Thoracic aorta (tissue), 2 donors: ENCODE measurements at regions not wholly inside any gene's neighbourhood (a gene's known extent, or its start where the extent isn't known, plus 50 kb on each side); places are given as distances from the start of the nearest gene placed in this dataset.

Experiments used
- ATAC-seq: fragments of 150-250 bp; one replicate; pipeline ENCODE4 v1.8.0; 2017; ENCODE audit warnings: low read depth; ENCODE audit not compliant: insufficient number of reproducible peaks, low FRiP score
- DNase-seq: peaks from one replicate; pipeline ENCODE4 v3.0.0-alpha.2; 2020; ENCODE audit warnings: low spot score
- H3K27ac ChIP-seq, 2 donors: fragments of 200-600 bp; sonication (generic); 1 replicate in 1 of 2; 2 replicates in 1 of 2; pipeline ENCODE4 v1.5.1; 2016; ENCODE audit warnings: mild to moderate bottlenecking in 2 of 2, moderate library complexity in 2 of 2
- H3K27me3 ChIP-seq: fragments of 200-600 bp; sonication (generic); replicated peaks from 2 replicates; pipeline ENCODE4 v1.6.0; 2016; ENCODE audit warnings: mild to moderate bottlenecking; ENCODE audit not compliant: insufficient read depth
- H3K36me3 ChIP-seq: fragments of 200-600 bp; sonication (generic); one replicate; pipeline ENCODE4 v1.5.1; 2016
- H3K4me1 ChIP-seq, 2 donors: fragments of 200-600 bp; sonication (generic); 1 replicate in 1 of 2; 2 replicates in 1 of 2; pipeline versions ENCODE4 v1.5.1 to v1.6.0; 2016; ENCODE audit warnings: low read depth in 2 of 2, mild to moderate bottlenecking in 1 of 2; ENCODE audit not compliant: control insufficient read depth in 1 of 2
- H3K4me3 ChIP-seq: fragments of 200-600 bp; sonication (generic); 2 replicates; pipeline ENCODE4 v1.5.1; 2016; ENCODE audit warnings: mild to moderate bottlenecking
- H3K9me3 ChIP-seq: fragments of 200-600 bp; sonication (generic); 2 replicates; pipeline ENCODE4 v1.5.1; 2016
- TF ChIP-seq, protein P1 (sequence below): fragments of 200-600 bp; sonication (generic); IDR thresholded peaks from one replicate; pipeline ENCODE4 v1.5.1; 2019; ENCODE audit warnings: antibody characterized with exemption

DNA sequence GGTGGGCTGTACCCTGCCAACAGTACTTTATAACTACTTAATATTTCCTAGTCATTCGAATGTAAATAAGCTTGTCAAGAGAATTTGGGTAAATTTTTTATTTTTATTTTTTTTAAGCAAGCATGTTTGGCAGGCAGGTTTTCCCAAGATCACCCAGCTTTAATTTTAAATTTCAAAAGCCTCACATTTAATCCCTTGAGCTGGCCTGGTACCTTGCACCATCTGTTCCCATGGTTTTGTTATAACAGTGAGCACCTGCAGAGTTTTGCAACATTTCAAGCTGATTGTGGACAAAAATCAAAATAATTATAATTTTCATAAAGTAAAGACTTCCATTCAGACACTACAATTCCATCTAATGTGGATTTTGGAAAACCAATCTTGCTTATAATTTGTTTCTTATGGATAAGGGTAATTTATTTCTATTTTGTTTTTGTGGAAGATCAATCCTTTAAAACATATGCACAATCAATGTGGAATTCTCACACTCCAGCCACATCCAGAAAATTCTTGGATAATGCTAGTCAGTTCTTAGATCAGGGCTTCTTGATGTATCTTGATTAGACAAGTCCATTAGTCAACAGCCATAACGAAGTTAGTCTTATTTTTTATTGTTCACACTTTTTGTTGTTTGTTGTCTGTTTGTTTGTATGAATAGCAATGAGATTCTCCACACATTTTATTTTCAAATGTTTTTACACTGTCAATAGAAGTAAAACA, 689.3 kb downstream of the NR4A2 start:
- TF ChIP-seq, protein P1, sequence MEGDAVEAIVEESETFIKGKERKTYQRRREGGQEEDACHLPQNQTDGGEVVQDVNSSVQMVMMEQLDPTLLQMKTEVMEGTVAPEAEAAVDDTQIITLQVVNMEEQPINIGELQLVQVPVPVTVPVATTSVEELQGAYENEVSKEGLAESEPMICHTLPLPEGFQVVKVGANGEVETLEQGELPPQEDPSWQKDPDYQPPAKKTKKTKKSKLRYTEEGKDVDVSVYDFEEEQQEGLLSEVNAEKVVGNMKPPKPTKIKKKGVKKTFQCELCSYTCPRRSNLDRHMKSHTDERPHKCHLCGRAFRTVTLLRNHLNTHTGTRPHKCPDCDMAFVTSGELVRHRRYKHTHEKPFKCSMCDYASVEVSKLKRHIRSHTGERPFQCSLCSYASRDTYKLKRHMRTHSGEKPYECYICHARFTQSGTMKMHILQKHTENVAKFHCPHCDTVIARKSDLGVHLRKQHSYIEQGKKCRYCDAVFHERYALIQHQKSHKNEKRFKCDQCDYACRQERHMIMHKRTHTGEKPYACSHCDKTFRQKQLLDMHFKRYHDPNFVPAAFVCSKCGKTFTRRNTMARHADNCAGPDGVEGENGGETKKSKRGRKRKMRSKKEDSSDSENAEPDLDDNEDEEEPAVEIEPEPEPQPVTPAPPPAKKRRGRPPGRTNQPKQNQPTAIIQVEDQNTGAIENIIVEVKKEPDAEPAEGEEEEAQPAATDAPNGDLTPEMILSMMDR: no peak

DNA sequence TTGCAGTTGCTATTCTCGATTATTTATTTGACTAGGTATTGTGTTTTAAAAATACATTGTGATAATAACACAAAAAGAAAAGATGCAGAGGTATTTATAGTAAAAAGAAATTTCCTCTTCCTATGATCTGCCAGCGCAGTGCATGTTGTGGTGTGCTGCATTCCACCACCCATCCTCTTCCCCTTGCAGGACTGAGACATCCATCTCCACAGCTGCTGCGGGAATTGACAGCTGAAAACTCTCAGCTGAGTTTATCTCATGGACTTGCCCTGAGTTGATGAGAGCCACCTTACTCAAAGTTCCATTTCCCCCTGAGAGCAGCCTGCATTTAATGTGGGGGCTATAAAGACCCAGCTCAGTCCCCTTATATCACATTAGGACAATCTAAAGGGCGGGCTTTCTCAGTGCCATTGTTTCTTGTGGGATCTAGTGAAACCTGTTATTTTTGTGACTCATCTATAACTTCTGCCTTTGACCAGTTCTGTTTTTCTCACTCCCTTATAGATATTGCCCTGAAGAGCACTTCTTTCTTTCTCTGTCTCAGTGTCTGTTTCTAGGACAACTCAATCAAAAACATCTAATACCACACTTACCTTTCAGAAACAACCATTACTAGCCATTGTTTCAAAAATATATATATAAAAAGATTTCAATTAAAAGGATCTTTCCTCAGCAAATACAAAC, 698.5 kb downstream of the NR4A2 start:
- H3K27me3 ChIP-seq: no peaks in the 10 kb centered on the region
- TF ChIP-seq, protein P1: no peak
- H3K4me1 ChIP-seq: no peaks in the 10 kb centered on the region
- ATAC-seq (no peak), DNase-seq (no peak)
- no peaks in the 10 kb centered on the region for H3K9me3 ChIP-seq
- H3K27ac ChIP-seq: no peak overlapping the region
- H3K36me3 ChIP-seq: no peaks in the 10 kb centered on the region
- no peak overlapping the region for H3K4me3 ChIP-seq

More for the DNA sequence above, 689.3 kb downstream of the NR4A2 start:
- Histone ChIP-seq H3K4me1 (no peaks in the 10 kb centered on the region), H3K27ac (no peak overlapping the region), H3K36me3 (no peaks in the 10 kb centered on the region), H3K27me3 (no peaks in the 10 kb centered on the region), H3K9me3 (no peaks in the 10 kb centered on the region), H3K4me3 (no peak overlapping the region)
- ATAC-seq (no peak), DNase-seq (no peak)

DNA sequence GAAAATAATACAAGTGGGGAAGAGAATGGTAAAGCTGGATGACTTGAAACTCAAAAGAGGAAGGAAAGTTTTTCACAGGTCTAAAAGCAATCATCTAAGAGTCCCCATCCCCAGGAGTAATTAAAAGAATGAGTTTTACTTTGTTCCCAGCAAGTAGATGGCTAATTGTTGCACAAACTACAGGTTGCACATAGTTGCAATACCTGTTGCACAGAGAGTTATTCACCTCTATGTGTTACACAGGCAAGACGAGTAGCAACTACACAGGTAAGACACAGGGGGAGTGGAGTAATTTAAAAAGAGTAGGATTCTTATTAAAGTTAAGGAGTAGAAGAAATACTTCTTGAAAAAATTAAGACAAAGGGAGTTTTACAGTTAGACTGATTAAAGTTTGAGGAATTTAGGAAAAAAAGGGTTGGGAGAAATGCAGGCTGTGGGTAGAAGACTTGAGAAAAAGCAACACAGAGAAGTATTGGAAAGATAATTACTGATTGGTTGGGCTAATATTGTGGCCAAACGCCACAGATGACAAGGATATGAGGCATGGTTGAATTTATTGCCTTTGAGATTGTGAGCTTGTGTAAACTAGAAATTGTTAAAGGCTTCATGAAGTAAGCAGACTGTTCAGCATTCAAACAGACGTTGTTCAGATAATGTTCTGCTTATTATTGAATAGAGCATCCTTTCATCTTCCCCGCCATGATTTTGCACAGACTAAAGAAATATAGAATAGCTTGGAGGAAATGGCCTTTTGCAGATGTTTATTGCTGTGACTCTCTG, 699.3 kb downstream of the NR4A2 start:
- H3K4me3 ChIP-seq: no peak overlapping the region
- no peaks in the 10 kb centered on the region for H3K9me3 ChIP-seq
- no peak overlapping the region for H3K27ac ChIP-seq
- ATAC-seq (no peak), DNase-seq (no peak)
- no peaks in the 10 kb centered on the region for H3K4me1 ChIP-seq
- H3K27me3 ChIP-seq: no peaks in the 10 kb centered on the region
- TF ChIP-seq, protein P1: no peak
- H3K36me3 ChIP-seq: no peaks in the 10 kb centered on the region

DNA sequence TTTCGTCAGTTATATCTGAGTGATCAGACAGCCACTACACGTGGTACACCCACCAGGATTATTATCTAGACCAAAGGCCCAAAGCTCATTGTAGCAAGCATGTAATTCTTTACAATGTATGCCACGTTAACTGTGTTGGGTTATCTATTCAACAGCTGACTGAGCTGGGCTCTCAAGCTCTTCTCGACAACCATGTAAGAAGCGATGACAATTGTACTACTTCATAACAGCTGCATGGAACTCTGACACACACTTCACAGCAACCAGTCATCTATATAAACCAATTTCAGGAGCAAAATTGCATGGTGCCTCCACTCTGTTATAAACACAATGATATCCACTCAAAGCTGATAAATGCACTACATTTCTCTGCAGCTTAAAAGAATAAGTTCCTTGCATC, 701.8 kb downstream of the NR4A2 start:
- Histone ChIP-seq H3K27ac (no peak overlapping the region), H3K4me3 (no peak overlapping the region), H3K9me3 (no peaks in the 10 kb centered on the region), H3K36me3 (no peaks in the 10 kb centered on the region), H3K4me1 (no peaks in the 10 kb centered on the region), H3K27me3 (no peaks in the 10 kb centered on the region)
- no peak for DNase-seq
- TF ChIP-seq, protein P1: no peak
- ATAC-seq: no peak

DNA sequence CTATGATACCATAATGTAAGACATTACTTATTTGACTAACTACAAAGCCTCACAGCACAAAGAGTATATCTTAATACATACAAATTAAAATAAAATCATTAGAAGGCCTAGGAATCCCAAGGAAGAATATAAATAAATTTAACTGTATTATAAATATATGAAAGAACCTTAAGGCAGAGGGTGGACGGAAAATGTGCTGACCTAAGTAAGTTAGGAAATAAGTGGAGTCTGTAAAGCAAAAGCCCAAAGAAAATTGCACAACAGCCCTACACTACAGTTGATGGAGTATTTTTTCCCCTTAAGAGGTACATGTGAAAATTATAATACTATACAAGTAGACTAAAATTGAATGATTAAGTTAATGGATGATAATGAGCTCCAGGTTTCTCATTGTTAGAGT, 710.1 kb downstream of the NR4A2 start:
- TF ChIP-seq, protein P1: no peak
- no peaks in the 10 kb centered on the region for H3K36me3 ChIP-seq
- no peak overlapping the region for H3K4me3 ChIP-seq
- H3K27me3 ChIP-seq: no peaks in the 10 kb centered on the region
- H3K4me1 ChIP-seq: no peaks in the 10 kb centered on the region
- ATAC-seq: no peak
- H3K9me3 ChIP-seq: no peaks in the 10 kb centered on the region
- H3K27ac ChIP-seq: no peak overlapping the region
- no peak for DNase-seq
